ENCODE measurements at regions not wholly inside any gene's neighbourhood (a gene's known extent, or its start where the extent isn't known, plus 50 kb on each side); places are given as distances from the start of the nearest gene placed in this dataset.

DNA sequence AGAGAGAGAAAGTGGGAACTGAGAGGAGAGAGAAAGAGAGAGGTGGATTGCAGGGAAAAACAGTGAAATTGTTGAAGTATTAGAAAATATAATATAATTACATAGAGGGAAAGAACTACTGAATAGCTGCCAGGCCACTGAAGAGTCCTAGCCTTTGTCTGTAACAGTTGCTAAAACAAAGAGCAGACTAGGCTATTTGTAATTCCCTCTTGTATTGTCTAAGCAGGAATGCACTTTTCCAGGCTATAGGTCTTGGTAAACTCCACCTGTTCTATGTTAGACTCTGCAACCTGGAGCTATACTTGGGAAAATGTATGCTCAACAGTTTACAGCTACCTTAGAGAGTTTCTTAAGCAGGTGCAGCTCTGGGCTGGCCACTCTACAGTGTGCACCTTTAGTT is 1063.3 kb downstream of the ADGRL3 start:
- TF ChIP-seq, protein P1, sequence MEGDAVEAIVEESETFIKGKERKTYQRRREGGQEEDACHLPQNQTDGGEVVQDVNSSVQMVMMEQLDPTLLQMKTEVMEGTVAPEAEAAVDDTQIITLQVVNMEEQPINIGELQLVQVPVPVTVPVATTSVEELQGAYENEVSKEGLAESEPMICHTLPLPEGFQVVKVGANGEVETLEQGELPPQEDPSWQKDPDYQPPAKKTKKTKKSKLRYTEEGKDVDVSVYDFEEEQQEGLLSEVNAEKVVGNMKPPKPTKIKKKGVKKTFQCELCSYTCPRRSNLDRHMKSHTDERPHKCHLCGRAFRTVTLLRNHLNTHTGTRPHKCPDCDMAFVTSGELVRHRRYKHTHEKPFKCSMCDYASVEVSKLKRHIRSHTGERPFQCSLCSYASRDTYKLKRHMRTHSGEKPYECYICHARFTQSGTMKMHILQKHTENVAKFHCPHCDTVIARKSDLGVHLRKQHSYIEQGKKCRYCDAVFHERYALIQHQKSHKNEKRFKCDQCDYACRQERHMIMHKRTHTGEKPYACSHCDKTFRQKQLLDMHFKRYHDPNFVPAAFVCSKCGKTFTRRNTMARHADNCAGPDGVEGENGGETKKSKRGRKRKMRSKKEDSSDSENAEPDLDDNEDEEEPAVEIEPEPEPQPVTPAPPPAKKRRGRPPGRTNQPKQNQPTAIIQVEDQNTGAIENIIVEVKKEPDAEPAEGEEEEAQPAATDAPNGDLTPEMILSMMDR (IDR thresholded peaks at IDR 0.05) = no peak
- no peak for TF ChIP-seq POLR2A (IDR thresholded peaks at IDR 0.05)

Data from testis (tissue), 2 donors.